ENCODE measurements at regions not wholly inside any gene's neighbourhood (a gene's known extent, or its start where the extent isn't known, plus 50 kb on each side); places are given as distances from the start of the nearest gene placed in this dataset.
"Not testable (repeated sequence)": the region's sequence is repeated elsewhere in the genome, so short reads cannot be mapped to it uniquely, and the experiment has no call there.

DNA sequence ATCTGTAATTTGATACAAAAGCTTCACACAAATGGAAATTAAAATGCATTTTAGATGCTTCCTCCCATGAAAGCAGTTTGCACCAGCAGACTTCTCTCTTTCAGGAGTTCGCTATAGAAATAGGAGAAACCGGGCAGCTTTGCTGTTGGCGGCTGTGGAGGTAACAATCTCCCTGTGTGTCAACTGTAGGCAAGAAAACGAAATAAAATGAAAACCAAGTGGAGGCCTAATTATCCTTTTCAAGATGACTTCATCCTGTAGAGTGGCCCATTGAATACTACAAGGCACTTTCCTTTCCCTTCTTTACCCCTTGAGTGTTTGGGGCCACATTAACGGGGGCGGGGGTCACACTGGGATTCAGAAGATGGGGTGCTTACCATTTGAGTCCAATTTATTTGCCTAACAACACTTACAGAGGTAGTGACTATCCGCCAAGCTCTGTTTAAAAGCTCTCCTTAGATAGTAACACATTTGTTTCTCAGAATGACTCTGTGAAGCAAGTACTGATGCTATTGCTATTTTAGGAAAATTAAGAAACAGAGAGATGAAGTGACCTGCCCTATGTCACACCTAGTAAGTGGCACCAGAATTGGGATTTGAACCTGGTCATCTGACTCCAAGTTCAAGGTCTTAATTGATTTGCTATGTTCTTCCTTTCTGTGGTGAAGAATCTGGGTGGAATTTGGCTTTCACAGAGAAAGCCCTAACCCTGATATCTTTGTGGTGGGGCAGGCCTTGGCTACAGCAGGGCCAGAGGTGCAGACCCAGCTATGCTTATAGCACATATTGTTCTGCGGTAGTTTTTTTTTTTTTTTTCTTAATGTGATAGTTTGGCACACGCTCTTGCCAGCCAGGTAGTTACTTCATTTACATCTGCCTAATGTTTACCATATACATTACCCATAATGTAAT lies 125.5 kb upstream of the MPHOSPH6 start:
- DNase-seq, result no peak

DNA sequence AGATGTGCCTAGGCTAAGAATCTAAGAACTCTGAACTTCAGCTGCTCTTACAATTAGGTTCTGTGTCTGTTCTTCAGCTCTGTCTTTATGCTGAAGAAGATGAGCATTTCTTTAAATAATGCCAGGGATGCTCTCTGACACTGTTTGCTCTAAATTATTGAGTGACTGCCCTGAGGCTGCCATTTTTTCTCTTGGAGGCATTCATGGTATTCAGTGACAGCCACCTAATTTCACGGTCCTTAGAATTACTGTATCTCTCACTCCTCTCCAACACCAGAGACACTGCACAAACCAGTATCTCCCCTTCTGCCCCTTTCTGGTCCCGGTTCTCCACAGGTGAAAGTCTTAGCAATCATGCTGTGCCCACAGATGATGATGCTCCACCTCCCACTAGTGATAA lies 123.6 kb upstream of the MPHOSPH6 start:
- no peak for DNase-seq

DNA sequence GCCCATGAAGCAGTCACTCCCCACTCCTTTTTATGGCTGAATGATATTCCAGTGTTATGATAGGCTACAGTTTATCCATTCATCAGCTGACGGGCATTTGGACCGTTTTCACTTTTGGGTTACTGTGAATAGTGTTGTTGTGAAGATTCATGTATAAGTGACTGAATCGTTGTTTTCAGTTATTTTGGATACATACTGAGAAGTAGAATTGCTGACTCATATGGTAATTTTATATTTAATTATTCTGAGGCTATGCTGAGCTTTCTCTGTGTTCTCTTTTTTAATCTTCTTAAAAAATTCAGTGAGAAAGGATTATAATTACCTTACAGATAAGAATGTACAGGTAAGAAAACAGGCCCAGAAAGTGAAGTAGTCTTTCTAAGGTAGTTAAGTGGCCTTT lies 117.9 kb upstream of the MPHOSPH6 start:
- no peak for DNase-seq

DNA sequence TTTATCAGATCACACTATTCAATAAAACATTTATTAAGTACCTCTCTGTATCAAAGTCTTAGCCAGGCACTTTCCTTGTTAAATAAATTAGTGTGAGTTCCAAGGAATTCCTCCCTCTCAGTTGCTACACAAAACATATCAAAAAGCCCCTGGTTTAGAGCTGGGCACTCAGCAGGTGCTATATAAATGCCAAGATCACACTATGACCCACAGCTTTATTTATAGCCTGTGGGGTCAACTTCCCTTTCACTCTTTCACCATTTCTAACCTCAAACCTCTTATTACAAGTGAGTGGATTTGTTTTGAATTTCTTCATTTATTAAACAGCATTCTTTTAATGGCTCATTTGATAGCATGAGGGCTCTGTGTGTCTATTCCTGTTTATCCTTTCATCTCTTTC lies 112.6 kb upstream of the MPHOSPH6 start:
- no peak for DNase-seq

DNA sequence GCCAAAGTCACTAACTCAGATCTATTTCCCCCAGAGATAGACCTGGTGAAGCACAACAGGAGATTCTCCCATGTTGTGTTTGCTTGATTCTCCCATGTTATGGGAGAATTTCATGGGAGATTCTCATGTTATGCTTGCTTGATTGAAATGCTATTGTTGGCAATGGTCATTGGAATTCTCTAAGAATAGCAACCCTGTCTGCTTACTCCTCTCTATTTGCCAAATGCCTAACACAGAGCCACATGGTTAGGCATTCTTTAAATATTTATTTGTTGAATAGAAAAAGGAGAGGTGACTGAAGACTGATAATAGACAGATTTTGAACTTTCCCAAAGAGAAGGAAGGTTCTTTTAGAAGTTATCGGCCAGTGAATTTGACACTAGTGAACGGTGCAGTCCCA lies 111.5 kb upstream of the MPHOSPH6 start:
- DNase-seq, result no peak

DNA sequence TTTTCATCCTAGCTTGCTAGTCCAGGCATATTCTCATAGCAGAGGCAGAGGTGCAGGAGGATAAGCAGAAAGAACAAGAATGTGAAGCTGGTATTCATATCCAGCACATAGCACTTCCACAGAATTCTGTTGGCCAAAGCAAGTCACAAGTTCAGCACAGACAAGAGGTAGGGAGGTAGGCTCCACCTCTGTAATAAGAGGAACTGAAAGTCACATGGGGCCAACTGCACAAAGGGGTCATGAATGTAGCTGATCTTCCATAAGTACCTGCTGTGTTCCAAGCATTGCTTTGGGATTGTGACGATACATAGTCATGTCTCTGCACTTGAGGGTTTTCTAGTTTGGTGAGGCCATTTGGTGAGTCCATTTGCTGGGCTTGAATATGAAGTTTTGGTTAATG lies 110.8 kb upstream of the MPHOSPH6 start:
- no peak for DNase-seq

DNA sequence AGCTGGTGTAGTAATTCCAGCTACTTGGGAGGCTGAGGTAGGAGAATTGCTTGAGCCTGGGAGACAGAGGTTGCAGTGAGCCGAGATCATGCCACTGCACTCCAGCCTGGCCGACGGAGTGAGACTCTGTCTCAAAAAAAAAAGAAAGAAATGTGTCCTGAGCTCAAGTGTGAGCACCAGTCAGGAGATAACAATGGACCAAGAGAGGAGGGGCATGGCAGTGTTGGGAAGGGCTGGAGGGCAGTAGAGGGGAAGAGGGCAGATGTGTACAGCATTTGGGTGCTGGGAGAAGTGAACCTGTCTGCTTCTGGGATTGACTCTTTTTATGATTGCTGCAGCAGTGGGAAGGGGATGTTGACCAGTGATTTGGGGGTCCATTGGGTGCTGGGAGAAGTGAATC lies 105.3 kb upstream of the MPHOSPH6 start:
- DNase-seq, result not testable (repeated sequence)

DNA sequence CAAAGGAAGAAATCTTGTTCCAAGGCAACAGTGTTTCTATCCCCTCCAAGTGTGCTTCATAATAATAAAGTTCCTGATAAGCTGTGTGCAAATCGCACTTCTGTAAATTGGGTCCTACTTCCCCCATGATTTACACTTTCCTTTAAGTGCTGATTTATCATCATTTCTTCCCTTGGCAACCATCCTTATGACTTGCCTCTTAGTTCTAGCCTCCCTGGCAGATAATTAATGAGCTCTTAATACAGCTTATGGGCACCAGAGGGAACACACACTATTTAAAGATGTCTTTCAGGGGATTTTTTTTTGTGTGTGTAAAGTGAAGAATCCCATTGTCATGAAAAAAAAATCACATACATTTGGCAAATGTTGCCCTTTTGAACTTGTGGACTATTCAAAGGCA lies 101.6 kb upstream of the MPHOSPH6 start:
- no peak for DNase-seq

DNA sequence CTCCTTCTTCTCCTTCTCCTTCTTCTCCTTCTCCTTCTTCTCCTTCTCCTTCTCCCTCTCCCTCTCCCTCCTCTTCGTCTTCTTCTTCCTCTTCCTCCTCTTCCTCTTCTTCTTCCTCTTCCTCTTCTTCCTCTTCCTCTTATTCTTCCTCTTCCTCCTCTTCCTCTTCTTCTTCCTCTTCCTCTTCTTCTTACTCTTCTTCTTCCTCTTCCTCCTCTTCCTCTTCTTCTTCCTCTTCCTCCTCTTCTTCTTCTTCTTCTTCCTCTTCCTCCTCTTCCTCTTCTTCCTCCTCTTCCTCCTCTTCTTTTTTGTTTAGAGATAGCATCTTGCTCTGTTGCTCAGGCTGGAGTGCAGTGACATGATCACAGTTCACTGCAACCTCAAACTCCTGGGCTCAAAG lies 97.7 kb upstream of the MPHOSPH6 start:
- not testable (repeated sequence) for DNase-seq

DNA sequence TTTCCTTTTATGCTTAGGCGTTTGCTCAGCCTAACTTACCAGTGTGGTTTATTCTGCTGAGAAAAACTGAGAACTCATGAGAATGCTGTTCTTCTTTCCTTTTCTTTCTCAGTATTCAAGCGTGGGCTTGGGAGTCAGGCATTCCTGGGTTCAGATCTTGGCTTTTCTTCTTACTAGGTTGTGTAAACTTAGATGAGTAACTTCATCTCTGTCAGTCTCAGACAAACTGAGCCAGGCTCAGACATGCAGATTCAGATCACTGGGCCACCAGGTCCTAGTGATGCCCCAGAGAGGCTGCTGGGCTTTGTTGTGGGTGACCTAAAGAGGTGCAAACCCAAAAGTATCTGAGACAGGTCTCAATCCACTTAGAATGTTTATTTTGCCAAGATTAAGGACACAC lies 95.8 kb upstream of the MPHOSPH6 start:
- DNase-seq, result no peak

DNA sequence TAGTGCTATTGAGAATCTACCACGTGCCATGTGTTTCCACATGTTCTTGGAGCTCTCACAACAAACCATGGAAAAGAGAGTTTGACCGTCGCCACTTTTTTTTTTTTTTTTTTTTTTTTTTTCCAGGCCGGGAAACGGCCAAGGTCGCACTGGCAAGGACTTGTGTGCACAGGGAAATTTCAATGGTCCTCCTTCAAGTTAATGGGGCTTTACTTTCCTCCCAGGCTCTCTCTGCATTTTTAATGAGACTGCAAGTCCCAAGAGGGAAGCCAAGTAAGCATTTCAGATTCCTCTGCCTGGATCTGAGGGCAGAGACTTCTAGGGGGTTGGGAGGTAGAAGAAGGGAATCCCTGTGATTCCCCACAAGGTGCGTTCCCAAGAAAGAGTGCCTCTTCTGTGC lies 94.7 kb upstream of the MPHOSPH6 start:
- no peak for DNase-seq

DNA sequence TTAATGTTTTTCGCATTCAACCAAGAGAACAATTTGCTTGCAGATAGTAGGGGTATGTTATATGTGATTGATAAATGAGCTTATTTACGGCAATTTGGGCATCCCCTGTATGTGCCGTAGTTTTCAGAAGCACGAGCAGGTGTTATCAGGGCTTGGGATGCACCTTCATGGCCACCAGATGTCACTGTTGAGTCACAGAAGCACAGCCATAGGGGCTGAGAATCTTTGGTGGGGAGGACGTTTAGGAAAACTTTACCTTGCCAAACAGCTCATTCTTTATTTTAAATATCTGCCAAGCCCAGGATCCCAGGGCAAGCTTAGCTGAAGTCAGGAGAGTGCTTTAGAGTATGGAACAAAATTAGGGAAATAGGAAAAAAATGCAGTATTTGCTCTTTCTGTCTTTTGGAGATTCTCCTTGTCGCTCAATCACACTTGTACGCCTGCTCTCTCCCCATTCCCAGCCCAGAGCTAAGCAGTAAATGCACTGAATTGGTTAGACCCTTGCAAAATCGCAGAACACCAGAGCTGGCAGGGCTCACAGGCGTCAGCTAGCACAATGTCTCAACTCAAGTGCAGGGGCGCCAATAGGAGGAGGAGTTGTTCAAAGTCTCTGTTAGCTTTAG lies 93.6 kb upstream of the MPHOSPH6 start:
- DNase-seq, result peak; percentile 42

DNA sequence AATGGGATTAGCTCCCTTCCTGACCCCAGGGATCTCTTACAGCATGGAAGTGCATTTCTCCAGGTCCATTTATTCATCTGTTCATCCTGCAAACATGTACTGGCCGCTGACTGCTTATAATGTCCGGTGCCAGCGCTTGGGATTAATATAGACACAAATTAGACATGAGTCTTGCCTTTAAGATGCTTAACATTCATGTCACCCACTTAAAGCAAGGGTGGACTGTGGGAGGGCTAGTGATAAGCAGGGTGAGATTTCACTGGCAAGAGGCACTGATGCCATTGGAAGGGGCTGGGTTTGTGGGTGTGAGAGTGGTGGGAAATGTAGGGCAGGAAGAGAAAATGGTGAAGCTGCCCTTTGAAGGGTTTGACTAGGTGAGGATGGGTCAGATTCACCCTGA lies 92.2 kb upstream of the MPHOSPH6 start:
- no peak for DNase-seq

DNA sequence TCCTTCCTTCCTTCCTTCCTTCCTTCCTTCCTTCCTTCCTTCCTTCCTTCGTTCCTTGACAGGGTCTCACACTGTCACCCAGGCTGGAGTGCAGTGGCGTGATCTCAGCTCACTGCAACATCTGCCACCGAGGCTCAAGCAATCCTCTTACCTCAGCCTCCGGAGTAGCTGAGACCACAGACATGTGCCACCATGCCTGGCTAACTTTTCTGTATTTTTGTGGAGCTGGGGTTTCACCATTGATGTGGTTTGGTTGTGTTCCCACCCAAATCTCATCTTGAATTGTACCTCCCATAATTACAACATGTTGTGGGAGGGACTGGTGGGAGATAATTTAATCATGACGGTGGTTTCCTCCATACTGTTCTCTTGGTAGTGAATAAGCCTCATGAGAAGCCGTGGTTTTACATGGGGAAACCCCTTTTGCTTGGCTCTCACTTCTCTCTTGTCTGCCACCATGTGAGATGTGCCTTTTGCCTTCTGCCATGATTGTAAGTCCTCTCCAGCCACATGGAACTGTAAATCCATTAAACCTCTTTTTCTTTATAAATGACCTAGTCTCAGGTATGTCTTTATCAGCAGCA lies 90.3 kb upstream of the MPHOSPH6 start:
- no peak for DNase-seq

DNA sequence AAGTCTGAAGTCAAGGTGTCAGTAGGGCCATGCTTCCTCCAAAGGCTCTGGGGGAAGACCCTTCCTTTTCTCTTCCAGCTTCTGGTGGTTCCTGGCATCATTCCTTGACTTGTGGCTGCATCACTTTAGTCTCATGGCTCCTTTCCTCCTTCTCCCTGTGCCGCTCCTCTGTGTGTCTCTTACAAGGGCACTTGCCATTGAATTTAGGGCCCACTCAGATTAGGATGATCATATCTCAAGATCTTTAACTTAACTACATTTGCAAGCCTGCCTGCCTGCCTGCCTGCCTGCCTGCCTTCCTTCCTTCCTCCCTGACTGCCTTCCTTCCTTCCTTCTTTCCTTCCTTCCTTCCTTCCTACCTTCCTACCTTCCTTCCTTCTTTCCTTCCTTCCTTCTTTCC lies 89.7 kb upstream of the MPHOSPH6 start:
- DNase-seq, result no peak

DNA sequence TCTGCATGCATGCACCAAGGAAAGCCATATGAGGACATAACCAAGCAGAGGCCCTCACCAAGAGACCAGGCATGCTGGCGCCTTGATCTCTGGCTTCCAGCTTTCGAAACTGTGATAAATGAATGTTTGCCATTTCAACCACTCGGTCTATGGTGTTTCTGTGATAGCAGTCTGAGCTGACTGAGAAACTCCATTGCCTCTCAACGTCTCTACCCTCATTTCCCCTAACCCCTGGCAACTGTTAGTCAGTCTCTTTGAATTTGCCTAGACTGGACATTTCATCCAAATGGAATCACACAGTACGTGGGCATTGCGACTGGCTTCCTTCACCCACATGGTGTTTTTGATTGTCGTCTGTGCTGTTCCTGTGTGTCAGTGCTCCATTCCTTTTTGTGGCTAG lies 88.0 kb upstream of the MPHOSPH6 start:
- DNase-seq, result no peak

DNA sequence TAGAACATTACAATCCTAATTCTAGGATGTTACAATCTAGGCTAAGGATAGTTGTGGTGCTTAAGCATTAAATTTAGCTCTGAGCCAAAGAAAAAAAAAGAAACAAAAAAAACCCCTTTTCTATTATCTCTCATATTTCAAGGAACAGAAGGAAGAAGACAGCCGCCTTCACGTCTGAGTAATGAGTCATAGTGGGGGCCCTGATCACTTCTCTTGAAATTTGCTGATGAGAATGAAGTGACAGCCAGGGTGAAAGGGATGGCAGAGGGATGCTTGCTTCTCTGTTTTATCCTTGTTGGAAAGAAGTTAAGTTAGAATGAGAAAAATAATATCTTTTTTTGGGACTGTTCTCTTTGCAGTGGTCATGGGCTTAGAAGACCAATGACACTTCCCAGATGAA lies 82.6 kb upstream of the MPHOSPH6 start:
- DNase-seq, result no peak

DNA sequence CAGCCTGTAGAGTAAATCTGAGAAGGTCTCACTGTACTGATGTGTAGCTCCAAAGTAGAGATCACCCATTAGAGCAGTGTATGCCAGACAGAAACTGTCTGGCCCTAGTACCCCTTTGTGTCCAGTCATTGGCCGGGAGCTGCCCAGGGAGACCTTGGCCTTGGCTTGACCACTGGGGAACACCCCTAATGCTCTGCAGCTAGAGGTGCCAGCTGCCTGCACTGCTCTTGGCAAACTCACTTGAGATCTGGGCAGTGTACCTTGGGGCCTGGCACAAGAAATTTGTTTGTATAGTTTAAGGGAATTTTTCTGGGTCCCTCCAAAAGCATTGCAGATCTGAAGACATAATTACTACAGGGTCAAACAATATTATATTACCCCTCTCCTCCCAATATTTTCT lies 78.7 kb upstream of the MPHOSPH6 start:
- DNase-seq, result no peak

DNA sequence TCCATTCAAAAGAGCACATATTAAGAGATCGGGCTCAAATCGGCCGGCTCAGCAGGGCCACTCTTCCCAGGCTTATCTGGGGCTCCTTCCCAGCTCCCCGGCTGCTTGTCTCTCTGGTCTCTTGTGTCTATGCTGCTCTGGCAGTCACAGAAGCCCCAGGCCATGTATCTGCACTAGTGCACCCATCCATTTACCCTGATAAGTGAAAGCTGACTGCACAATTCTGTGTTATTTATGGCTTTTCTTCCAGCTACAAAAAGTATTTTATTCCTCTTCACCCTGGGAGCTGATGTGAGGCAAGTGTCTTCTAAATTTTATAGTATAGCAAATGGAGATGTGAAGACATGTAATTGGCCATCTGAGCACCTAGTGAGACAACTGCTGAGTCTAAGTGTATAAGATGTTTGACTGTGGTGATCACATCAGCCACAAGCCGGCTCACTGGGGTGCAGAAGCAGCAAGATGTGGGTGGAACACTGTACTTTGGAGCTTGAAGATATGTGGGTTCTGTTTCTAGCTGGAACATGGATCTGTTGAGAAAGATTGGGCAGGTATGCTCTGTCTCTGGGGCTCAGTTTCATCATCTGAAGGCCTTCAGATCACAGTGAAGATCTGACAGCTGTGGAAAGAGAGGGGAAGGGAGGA lies 78.1 kb upstream of the MPHOSPH6 start:
- DNase-seq, result no peak

DNA sequence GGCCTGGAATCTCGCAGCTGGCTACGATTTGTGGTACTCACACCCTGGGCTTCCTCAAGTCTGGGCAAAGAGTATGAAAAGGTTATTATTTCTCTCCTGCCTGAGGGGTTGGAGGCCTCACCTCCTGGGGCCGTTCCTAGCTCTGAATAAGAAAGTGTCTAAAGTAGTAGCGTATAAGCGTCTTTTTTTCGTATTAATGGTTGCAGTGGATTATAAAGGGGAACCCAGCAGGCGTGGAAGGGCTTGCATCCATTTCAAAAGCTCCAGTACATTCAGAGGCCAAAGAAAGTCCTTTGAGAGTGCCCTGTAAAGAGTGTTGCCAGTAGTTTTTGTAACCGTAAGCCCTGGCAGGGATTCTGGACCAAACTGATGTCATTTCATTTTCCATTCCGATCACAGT lies 72.2 kb upstream of the MPHOSPH6 start:
- no peak for DNase-seq

DNA sequence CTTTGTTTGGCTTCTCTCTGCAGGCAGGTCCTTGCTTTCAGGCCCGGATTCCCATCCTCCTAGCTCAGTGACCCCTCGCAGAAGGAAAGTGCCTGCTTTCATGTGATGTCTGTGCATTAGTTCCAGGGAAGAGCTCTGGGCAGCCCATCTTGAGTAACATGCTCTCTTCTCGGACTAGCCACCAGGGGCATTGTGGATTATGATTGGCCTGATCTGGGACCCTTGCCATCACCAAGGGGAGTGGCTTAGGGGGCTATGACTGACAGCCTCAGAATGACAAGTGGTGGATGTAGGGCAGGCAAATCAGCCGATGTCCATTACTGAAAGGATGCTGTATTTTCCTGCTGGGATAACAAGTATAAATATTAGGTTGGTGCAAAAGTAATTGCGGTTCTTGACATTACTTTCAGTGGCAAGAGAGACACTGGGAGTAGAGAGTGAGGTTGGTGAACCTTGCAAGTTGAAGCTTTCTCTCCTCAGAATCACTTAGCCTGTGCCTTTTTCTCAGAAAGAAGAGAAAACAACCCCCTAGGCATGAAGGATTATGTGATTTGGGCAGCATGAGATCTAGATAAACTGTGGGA lies 71.5 kb upstream of the MPHOSPH6 start:
- DNase-seq, result no peak

DNA sequence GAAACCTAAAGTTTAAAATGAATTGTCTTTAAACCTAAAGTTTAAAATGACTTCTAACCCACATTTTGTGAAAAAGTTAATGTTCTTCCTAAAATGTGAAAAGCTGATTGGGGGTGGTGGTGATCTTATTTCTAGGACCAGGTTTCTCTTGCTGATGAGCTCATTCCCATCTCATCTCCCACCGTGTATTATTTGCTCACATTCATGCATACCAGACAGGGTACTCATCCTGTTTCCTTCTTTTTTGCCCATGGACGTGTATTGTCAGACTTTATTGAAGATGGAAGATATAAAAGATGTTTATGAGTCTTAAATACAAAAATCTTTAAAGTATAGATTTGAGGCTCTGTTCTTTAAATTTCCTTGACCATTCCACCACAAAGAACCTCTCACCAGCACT lies 70.1 kb upstream of the MPHOSPH6 start:
- DNase-seq, result no peak

DNA sequence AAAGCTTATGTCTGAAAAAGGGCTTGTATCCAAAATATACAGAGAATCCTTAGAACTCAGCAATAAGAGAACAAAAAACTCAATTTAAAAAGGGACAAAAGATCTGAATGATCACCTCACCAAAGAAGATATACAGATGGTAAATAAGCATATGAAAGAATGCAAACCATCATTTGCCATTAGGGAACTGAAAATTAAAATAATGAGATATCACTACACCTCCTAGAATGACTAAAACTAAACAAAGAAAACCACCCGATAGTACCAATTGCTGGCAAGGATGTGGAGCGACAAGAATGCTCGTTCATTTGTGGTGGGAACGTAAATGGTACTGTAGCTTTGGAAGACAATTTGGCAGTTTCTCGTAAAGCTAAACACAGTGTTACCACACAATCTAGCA lies 66.9 kb upstream of the MPHOSPH6 start:
- DNase-seq, result no peak

Measured in activated T-cell treated with anti-CD3 and anti-CD28 coated beads for 4 hours (primary cell).